Eye (tissue), 1 donor: ENCODE measurements at regions not wholly inside any gene's neighbourhood (a gene's known extent, or its start where the extent isn't known, plus 50 kb on each side); places are given as distances from the start of the nearest gene placed in this dataset.
"Not testable (repeated sequence)": the region's sequence is repeated elsewhere in the genome, so short reads cannot be mapped to it uniquely, and the experiment has no call there.

Experiments used
- DNase-seq: peaks from one replicate; pipeline ENCODE4 v3.0.0-alpha.2; 2015

DNA sequence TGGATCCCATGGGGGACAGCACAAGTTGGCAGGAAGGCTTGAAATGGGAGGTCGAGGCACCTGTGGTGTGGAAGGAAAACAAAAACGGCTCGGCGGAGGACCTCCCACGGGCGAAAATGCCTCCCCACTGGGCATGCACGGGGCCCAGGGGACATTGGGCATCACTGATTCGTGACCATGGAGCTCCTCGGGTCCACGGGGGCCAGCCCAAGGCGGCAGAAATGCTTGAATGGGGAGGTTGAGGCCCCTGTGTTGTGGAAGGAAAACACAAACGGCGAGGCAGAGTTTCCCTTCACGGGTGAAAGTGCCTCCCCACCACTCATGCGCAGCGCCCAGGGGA, 376.0 kb downstream of the ALG10 start:
- DNase-seq, result no peak

DNA sequence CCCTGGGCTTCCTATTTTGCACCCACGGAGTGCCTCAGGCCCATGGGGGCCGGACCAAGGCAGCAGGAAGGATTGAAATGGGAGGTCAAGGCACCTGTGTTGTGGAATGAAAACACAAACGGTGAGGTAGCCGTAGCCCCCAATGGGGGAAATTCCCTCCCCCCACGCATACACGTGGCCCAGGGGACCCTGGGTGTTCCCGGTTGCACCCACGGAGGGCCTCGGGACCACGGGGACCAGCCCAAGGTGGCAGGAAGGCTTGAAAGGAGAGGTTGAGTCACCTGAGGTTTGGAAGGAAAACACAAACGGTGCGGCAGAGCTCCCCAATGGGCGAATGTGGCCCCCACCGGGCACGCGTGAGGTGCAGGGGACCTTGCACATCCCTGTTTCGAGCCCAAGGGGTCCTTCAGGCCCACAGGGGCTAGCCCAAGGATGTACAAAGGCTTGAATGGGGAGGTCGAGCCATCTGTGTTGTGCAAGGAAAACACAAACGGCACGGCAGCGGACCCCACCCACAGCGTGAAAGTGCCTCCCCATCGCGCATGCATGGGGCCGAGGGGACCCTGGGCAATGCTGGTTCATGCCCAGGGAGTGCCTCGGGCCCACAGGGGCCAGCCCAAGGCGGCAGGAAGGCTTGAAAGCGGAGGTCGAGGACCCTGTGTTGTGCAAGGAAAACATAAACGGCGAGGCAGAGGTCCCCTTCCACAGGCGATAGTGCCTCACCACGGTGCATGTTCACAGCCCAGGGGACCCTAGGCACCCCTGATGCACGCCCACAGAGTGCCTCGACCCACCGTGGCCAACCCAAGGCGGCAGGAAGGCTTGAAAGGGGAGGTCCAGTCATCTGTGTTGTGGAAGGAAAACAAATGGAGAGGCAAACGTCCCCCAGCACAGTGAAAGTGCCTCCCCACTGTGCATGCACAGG, 376.7 kb downstream of the ALG10 start:
- no peak for DNase-seq

DNA sequence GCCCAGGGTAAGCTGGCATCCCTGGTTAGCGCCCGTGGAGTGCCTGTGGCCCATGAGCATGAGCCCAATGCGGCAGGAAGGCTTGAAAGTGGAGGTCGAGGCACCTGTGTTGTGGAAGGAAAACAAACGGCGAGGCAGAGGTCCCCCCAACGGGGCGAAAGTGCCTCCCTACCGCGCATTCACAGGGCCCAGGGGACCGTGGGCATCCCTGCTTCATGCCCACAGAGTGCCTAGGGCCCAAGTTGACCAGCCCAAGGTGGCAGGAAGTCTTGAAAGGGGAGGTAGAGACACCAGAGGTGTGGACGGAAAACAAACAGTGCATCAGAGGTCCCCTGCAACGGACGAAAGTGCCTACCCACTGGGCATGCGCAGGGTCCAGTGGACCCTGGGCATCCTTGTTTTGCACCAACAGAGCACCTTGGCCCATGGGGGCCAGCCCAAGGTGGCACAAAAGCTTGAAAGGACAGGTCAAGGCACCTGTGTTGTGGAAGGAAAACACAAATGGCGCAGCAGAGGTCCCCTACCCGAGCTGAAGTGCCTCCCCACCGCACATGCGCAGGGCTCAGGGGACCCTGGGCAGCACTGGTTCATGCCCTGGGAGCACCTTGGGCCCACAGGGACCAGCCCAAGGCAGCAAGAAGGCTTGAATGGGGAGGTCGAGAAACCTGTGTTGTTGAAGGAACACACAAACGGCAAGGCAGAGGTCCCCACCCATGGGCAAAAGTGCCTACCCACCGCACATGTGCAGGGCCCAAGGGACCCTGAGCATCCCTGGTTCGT, 377.5 kb downstream of the ALG10 start:
- no peak for DNase-seq

DNA sequence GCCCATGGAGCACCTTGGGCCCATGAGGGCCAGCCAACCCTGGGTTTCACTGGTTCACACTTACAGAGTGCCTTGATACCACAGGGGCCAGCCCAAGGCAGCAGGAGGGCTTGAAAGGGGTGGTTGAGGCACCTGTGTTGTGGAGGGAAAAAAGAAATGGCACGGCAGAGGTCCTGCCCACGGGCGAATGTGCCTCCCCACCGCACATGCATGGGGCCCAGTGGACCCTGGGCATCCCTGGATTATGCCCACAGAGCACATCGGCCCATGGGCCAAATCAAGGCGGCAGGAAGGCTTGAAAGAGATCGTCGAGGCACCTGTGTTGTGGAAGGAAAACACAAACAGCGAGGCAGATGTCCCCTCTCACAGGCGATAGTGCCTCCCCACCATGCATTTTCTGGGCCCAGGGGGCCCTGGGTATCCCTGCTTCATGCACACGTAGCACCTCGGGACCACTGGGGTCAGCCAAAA, 378.1 kb downstream of the ALG10 start:
- DNase-seq, result no peak

DNA sequence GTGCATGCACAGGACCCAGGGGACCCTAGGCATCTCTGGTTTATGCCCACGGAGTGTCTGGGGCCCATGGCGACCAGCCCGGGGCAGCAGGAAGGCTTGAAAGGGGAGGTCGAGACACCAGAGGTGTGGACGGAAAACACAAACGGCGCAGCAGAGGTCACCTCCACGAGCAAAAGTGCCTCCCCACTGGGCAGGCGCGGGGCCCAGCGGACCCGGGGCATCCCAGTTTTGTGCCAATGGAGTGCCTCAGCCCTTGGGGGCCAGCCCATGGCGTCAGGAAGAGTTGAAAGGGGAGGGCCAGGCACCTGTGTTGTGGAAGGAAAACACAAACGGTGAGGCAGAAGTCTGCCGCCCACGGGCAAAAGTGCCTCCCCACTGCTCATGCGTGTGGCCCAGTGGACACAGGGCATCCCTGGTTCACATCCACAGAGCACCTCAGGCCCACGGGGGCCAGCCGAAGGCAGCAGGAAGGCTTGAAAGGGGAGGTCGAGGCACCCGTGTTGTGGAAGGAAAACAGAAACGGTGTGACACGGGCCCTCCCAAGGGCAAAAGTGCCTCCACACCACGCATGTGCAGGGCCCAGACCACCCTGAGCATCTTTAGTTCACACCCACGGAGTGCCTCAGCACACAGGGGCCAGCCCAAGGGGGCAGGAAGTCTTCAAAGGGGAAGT, 378.8 kb downstream of the ALG10 start:
- DNase-seq, result no peak

DNA sequence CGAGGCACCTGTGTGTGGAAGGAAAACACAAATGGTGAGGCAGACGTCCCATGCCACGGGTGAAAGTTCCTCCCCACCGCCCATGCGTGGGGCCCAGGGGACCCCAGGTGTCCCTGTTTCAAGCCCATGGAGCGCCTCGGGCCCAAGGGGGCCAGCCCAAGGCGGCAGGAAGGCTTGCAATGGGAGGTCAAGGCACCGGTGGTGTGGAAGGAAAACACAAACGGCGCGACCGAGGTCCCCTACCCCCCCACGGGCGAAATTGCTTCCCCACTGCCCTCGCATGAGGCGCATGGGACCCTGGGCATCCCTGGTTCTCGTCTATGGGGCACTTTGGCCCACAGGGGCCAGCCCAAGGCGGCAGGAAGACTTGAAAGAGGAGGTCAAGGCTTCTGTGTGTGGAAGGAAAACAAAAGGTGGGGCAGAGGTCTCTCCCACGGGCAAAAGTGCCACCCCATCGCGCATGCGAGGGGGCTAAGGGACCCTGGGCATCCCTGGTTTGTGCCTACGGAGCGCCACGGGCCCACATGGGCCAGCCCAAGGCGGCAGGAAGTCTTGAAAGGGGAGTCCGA, 379.4 kb downstream of the ALG10 start:
- DNase-seq, result no peak

DNA sequence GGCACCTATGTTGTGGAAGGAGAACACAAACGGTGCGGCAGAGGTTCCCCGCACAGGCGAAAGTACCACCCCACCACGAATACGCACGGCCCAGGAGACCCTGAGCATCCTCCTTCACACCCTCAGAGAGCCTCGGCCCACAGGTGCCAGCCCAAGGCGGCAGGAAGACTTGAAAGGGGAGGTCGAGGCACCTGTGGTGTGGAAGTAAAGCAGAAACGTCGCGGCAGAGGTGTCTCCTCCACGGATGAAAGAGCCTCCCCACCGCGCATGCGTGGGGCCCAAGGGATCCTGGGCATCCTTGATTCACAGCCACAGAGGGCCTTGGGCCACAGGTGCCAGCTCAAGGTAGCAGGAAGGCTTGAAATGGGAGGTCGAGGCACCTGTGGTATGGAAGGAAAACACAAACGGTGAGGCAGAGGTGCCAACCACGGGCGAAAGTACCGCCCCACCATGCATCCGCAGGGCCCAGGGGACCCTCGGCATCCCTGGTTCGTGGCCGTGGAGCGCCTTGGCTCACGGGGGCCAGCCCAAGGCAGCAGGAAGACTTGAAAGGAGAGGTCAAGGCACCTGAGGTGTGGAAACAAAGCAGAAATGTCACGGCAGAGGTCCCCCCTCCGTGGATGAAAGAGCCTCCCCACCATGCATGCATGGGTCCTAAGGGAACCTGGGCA, 380.1 kb downstream of the ALG10 start:
- no peak for DNase-seq

DNA sequence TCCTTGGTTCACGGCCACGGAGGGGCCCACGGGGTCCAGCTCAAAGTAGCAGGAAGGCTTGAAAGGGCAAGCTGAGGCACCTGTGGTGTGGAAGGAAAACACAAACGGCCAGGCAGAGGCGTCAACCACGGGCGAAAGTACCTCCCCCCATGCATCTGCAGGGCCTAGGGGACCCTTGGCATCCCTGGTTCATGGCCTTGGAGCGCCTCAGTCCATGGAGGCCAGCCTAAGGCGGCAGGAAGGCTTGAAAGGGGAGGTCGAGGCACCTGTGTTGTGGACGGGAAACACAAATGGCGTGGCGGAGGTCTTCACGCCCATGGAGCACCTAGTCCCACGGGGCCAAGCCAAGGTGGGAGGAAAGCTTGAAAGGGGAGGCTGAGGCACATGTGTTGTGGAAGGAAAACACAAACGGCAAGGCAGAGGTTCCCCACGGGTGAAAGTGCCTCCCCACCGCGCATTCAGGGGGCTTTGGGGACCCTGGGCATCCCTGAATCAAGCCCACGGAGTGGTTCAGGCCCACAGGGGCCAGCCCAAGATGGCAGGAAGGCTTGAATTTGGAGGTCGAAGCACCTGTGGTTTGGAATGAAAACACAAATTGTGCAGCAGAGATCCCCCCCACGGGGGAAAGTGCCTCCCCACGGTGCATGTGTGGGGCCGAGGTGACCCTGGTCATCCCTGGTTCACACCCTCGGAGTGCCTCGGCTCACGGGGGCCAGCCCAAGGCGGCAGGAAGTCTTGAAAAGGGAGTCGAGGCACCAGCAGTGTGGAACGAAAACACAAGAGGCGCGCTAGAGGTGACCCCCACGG, 380.8 kb downstream of the ALG10 start:
- DNase-seq, result no peak

DNA sequence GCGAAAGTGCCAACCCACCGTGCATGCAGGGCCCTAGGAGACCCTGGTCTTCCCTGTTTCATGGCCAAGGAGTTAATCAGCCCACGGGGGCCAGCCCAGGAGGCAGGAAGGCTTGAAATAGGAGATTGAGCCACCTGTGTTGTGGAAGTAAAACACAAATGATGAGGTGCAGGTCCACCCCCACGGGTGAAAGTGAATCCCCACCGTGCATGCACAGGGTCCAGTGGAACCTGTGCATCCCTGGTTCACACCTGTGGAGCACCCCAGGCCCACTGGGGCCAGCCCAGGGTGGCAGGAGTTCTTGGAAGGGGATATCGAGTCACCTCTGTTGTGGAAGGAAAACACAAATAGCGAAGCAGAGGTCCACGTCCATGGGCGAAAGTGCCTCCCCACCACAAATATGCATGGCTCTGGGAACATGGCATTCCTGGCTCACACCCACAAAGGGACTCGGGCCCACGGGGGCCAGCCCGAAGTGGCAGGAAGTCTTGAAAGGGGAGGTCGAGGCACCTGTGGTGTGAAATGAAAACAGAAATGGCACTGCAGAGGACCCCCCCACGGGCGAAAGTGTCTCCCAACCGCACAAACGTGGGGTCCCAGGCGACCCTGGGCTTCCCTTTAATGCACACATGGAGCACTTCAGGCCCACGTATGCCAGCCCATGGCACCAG, 381.5 kb downstream of the ALG10 start:
- DNase-seq, result no peak

DNA sequence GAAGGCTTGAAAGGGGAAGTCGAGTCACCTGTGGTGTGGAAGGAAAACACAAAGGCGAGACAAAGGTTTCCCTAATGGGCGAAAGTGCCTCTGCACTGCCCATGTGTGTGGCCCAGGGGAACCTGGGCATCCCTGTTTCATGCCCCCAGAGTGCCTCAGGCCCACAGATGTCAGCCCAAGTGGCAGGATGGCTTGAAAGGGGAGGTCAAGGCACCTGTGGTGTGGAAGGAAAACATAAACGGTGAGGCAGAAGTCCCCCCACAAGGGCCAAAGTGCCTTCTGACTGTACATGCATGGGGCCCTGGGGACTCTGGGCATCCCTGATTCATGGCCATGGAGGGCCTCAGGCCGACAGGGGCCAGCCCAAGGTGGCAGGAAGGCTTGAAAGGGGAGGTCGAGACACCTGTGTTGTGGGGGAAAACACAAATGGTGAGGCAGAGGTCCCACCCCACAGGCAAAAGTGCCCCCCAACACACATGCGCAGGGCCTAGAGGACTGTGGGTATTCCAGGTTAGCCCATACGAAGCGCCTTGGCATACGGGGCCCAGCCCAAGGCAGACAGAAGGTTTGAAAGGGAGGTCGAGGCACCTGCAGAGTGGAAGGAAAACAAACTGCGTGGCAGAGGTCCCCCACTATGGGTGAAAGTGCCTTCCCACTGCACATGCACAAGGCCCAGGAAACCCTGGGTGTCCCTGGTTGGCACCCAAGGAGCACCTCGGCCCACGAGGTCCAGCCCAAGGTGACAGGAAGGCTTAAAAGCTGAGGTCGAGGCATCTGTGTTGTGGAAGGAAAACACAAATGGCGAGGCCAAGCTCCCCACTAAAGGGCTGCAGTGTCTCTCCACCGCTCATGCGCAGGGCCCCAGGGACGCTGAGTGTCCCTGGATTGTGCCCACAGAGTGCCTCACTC, 382.3 kb downstream of the ALG10 start:
- DNase-seq, result no peak

DNA sequence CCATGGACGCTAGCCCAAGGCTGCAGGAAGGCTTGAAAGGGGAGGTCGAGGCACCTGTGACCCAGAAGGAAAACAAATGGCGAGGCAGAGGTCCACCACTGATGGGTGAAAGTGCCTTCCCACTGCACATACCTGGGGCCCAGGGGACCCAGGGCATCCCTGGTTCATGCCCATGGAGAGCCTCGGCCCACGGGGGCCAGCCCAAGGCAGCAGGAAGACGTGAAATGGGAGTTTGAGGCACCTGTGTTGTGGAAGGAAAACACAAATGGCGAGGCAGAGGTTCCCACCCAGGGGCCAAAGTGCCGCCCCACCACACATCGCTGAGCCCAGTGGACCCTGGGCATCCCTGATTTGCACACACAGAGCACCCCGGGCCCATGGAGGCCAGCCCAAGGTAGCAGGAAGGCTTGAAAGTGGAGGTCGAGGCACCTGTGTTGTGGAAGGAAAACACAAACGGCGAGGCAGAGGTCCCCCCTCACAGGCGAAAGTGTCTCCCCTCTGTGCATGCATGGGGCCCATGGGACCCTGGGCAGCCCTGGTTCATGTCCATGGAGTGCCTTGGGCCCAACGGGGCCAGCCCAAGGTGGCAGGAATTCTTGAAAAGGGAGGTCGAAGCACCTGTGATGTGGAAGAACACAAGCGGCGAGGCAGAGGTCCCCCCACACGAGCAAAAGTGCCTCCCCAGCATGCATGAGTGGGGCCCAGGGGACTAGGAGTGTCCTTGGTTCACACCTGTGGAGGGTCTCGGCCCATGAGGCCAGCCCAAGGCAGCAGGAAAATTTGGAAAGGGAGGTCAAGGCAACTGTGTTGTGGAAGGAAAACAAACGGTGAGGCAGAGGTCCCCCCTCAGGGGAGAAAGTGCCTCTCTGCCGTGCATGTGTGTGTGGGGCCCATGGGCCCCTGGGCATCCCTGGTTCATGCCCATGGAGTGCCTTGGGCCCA, 383.3 kb downstream of the ALG10 start:
- no peak for DNase-seq

DNA sequence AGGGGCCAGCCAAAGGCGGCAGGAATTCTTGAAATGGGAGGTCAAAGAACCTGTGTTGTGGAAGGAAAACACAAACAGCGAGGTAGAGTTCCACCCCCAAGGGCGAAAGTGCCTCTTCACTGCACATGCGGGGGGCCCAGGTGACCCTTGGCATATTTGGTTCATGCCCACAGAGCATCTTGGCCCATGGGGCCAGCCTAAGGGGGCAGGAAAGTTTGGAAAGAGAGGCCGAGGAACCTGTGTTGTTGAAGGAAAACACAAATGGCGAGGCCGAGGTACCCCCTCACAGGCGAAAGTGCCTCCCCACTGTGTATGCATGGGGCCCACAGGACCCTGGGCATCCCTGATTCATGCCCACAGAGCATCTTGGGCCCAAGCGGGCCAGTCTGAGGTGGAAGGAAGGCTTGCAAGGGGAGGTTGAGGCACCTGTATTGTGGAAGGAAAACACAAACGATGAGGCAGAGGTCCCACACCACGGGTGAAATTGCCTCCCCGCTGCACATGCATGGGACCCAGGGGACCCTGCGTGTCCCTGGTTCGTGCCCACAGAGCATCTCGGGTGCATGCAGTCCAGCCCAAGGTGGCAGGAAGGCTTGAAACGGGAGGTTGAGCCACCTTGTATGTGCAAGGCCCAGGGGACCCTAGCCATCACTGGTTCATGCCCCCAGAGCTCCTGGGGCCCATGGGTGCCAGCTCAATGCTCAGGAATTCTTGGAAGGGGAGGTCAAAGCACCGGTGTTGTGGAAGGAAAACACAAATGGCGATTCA, 384.1 kb downstream of the ALG10 start:
- no peak for DNase-seq

DNA sequence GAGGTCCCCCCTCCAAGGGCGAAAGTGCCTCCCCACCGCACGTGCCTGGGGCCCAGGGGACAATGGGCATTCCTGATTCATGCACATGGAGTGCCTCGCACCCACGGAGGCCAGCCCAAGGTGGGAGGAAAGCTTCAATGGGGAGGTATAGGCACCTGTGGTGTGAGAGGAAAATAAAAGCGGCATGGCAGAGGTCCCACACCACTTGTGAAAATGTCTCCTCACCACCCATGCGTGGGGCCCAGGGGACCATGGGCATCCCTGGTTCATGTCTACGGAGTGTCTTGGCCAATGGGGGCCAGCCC, 384.7 kb downstream of the ALG10 start:
- DNase-seq, result no peak

DNA sequence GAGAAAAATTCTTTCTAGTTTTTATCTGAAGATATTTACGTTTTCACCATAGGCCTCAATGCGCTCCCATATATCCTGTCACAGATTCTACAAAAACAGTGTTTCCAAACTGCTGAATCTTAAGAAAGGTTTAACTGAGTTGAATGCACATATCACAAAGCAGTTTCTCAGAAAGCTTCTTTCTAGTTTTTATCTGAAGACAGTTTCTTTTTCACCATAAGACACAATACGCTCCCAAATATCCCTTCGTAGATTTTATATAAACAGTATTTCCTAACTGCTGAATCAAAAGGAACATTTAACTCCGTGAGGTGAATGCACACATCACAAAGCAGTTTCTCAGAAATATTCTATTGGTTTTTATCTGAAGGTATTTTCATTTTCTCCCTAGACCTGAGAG, 385.5 kb downstream of the ALG10 start:
- no peak for DNase-seq

DNA sequence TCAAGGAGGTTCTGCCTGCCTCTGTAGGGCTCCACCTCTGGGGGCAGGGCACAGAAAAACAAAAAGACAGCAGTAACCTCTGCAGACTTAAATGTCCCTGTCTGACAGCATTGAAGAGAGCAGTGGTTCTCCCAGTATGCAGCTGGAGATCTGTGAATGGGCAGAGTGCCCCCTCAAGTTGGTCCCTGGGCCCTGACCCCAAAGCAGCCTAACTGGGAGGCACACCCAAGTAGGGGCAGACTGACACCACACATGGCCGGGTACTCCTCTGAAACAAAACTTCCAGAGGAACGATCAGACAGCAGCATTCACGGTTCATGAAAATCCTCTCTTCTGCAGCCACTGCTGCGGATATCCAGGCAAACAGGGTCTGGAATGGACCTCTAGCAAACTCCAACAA, 409.2 kb downstream of the ALG10 start:
- not testable (repeated sequence) for DNase-seq
